ENCODE measurements at regions not wholly inside any gene's neighbourhood (a gene's known extent, or its start where the extent isn't known, plus 50 kb on each side); places are given as distances from the start of the nearest gene placed in this dataset.

DNA sequence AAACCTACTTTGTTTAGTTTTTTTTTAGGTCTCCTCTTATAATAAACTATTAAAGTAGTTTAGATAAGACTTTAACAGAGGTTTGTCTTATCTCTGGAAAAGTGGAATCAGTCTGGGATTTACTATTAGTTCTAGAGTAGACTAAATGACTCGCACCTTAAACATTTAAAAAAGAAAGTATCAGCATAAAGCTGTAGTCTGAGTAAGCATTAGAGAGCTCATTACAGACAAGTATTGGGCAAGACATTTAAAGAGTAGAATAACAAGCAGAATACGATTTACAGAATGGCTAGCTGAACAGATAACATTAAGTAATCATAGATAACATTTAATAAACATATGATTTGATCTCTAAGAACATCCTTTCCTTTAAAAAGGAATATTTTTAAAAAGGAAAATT is 226.0 kb upstream of the DMAC1 start:
- TF ChIP-seq CTCF (IDR thresholded peaks at IDR 0.05) (no peak), POLR2AphosphoS5 (IDR thresholded peaks at IDR 0.05; ENCODE audit: low read depth, low read length) (no peak)
- TF ChIP-seq, protein P1, sequence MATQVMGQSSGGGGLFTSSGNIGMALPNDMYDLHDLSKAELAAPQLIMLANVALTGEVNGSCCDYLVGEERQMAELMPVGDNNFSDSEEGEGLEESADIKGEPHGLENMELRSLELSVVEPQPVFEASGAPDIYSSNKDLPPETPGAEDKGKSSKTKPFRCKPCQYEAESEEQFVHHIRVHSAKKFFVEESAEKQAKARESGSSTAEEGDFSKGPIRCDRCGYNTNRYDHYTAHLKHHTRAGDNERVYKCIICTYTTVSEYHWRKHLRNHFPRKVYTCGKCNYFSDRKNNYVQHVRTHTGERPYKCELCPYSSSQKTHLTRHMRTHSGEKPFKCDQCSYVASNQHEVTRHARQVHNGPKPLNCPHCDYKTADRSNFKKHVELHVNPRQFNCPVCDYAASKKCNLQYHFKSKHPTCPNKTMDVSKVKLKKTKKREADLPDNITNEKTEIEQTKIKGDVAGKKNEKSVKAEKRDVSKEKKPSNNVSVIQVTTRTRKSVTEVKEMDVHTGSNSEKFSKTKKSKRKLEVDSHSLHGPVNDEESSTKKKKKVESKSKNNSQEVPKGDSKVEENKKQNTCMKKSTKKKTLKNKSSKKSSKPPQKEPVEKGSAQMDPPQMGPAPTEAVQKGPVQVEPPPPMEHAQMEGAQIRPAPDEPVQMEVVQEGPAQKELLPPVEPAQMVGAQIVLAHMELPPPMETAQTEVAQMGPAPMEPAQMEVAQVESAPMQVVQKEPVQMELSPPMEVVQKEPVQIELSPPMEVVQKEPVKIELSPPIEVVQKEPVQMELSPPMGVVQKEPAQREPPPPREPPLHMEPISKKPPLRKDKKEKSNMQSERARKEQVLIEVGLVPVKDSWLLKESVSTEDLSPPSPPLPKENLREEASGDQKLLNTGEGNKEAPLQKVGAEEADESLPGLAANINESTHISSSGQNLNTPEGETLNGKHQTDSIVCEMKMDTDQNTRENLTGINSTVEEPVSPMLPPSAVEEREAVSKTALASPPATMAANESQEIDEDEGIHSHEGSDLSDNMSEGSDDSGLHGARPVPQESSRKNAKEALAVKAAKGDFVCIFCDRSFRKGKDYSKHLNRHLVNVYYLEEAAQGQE (IDR thresholded peaks at IDR 0.05; ENCODE audit: insufficient read depth in 1 of 2, low read depth in 2 of 2, low read length in 1 of 2) = no peak

All from Panc1 (cell line).